SK-N-SH (cell line): ENCODE measurements at regions not wholly inside any gene's neighbourhood (a gene's known extent, or its start where the extent isn't known, plus 50 kb on each side); places are given as distances from the start of the nearest gene placed in this dataset.

Source experiments
- CTCF ChIA-PET: fragments of 300-600, 350-600 bp; formaldehyde crosslinking; extraction: SDS; loops from one replicate; lab custom pipeline; 2021; lab: Yijun Ruan, JAX
- POLR2A ChIA-PET: fragments of 350-600 bp; sonication (Branson Sonifier 250); formaldehyde crosslinking; extraction: SDS; loops from one replicate; lab custom pipeline; 2020; ENCODE audit warnings: antibody characterized with exemption, inconsistent platforms; lab: Yijun Ruan, JAX
- DNase-seq: peaks from one replicate; pipeline ENCODE4 v3.0.0; 2012
- H2AFZ ChIP-seq: fragments of 200-600 bp; sonication (generic); 2 replicates; pipeline ENCODE4 v1.8.1; 2016; ENCODE audit warnings: antibody characterized with exemption, mild to moderate bottlenecking, low read depth
- H3F3A ChIP-seq: fragments of 200-600 bp; sonication (generic); replicated peaks from 2 replicates; pipeline ENCODE3; 2016; ENCODE audit warnings: antibody characterized with exemption, mild to moderate bottlenecking; ENCODE audit not compliant: insufficient read depth
- H3K27ac ChIP-seq, 2 experiments: fragments of 200-500 bp in 1 of 2; fragments of 200-600 bp in 1 of 2; sonication (Bioruptor generic) in 1 of 2; sonication (generic), shearing (Covaris generic) in 1 of 2; 2 replicates each; pipeline versions ENCODE4 v1.5.1 to v1.6.1; 2014 to 2016; ENCODE audit warnings: low read depth in 2 of 2, inconsistent platforms in 1 of 2, low read length in 1 of 2, mild to moderate bottlenecking in 1 of 2, mixed read lengths in 1 of 2
- H3K27me3 ChIP-seq: fragments of 200-600 bp; sonication (generic), shearing (Covaris generic); 2 replicates; pipeline ENCODE4 v1.6.1; 2016; ENCODE audit warnings: mixed run types; ENCODE audit not compliant: insufficient read depth
- H3K36me3 ChIP-seq, 2 experiments: fragments of 200-500 bp in 1 of 2; fragments of 200-600 bp in 1 of 2; sonication (Bioruptor generic) in 1 of 2; sonication (generic) in 1 of 2; replicated peaks in 1 of 2; 2 replicates each; pipeline versions ENCODE3 to v1.5.1; 2014 to 2016; ENCODE audit warnings: low read length in 1 of 2, mild to moderate bottlenecking in 1 of 2; ENCODE audit not compliant: insufficient read depth in 2 of 2, control insufficient read depth in 1 of 2
- H3K4me1 ChIP-seq, 2 experiments: fragments of 200-500 bp in 1 of 2; fragments of 200-600 bp in 1 of 2; sonication (Bioruptor generic) in 1 of 2; sonication (generic), shearing (Covaris generic) in 1 of 2; 2 replicates each; pipeline versions ENCODE4 v1.5.1 to v1.6.1; 2014 to 2016; ENCODE audit warnings: low read depth in 1 of 2, low read length in 1 of 2, mixed run types in 1 of 2; ENCODE audit not compliant: insufficient read depth in 2 of 2, control insufficient read depth in 1 of 2
- H3K4me2 ChIP-seq: fragments of 200-600 bp; sonication (generic), shearing (Covaris generic); 2 replicates; pipeline ENCODE4 v1.6.1; 2017; ENCODE audit warnings: mixed run types
- H3K4me3 ChIP-seq, 2 experiments: fragments of 200-500 bp in 1 of 2; fragments of 200-600 bp in 1 of 2; sonication (Bioruptor generic) in 1 of 2; sonication (generic), shearing (Covaris generic) in 1 of 2; 2 replicates each; pipeline versions ENCODE4 v1.5.1 to v1.8.1; 2014 to 2016; ENCODE audit warnings: low read depth in 2 of 2, inconsistent platforms in 1 of 2, low read length in 1 of 2, mild to moderate bottlenecking in 1 of 2, mixed read lengths in 1 of 2, moderate library complexity in 1 of 2
- H3K79me2 ChIP-seq: fragments of 200-600 bp; sonication (generic); 2 replicates; pipeline ENCODE4 v1.8.1; 2017; ENCODE audit warnings: mild to moderate bottlenecking; ENCODE audit not compliant: insufficient read depth
- H3K9ac ChIP-seq: fragments of 200-600 bp; sonication (generic); 2 replicates; pipeline ENCODE4 v1.6.1; 2017; ENCODE audit warnings: mixed run types
- H3K9me2 ChIP-seq: fragments of 200-600 bp; sonication (generic); 2 replicates; pipeline ENCODE4 v1.6.1; 2017; ENCODE audit warnings: mixed run types
- H3K9me3 ChIP-seq: fragments of 200-600 bp; sonication (generic); 2 replicates; pipeline ENCODE4 v1.6.1; 2017; ENCODE audit warnings: mixed run types, mild to moderate bottlenecking, moderate library complexity
- H4K20me1 ChIP-seq: fragments of 200-600 bp; sonication (generic); 2 replicates; pipeline ENCODE4 v1.6.1; 2017; ENCODE audit warnings: mild to moderate bottlenecking, mixed run types; ENCODE audit not compliant: insufficient read depth
- ELF1 ChIP-seq: IDR thresholded peaks from 2 replicates; pipeline ENCODE4 v1.4.0; 2012
- FOSL2 ChIP-seq: IDR thresholded peaks from 2 replicates; pipeline ENCODE4 v1.4.0; 2012; ENCODE audit warnings: low read depth, mild to moderate bottlenecking, moderate library complexity, borderline replicate concordance
- GABPA ChIP-seq: IDR thresholded peaks from 2 replicates; pipeline ENCODE4 v1.4.0; 2012; ENCODE audit warnings: low read depth, mild to moderate bottlenecking
- JUND ChIP-seq: IDR thresholded peaks from 2 replicates; pipeline ENCODE4 v1.4.0; 2012
- MXI1 ChIP-seq: IDR thresholded peaks from 2 replicates; pipeline ENCODE4 v1.6.1; 2012; ENCODE audit warnings: mild to moderate bottlenecking, low read depth, low read length, improper control_type of control experiment
- NRF1 ChIP-seq: IDR thresholded peaks from 2 replicates; pipeline ENCODE4 v1.6.1; 2012; ENCODE audit warnings: low read depth, mild to moderate bottlenecking, low read length
- SIN3A ChIP-seq: IDR thresholded peaks from 2 replicates; pipeline ENCODE4 v1.6.1; 2012; ENCODE audit warnings: low read depth, mild to moderate bottlenecking, low read length, moderate library complexity, borderline replicate concordance
- SMC3 ChIP-seq: IDR thresholded peaks from 2 replicates; pipeline ENCODE4 v1.6.1; 2012; ENCODE audit warnings: low read depth, low read length, improper control_type of control experiment
- TAF1 ChIP-seq: IDR thresholded peaks from 2 replicates; pipeline ENCODE4 v1.6.1; 2012; ENCODE audit warnings: low read depth, mild to moderate bottlenecking, low read length, moderate library complexity, borderline replicate concordance
- TCF12 ChIP-seq: IDR thresholded peaks from 2 replicates; pipeline ENCODE4 v1.4.0; 2012
- YY1 ChIP-seq: IDR thresholded peaks from 2 replicates; pipeline ENCODE4 v1.4.0; 2012; ENCODE audit warnings: low read depth, mild to moderate bottlenecking
- WGBS: methylation state at CpG from one replicate; pipeline ENCODE4 v1.1.6; 2017; ENCODE audit warnings: low lambda C conversion rate; 5-methylcytosine and 5-hydroxymethylcytosine counted together
- TF ChIP-seq, protein P1 (sequence below): IDR thresholded peaks from 2 replicates; pipeline ENCODE4; 2012
- TF ChIP-seq, protein P2 (sequence below): fragments of 200-600 bp; sonication (generic); IDR thresholded peaks from 2 replicates; pipeline ENCODE4 v1.6.1; 2017; ENCODE audit warnings: antibody characterized with exemption, mild to moderate bottlenecking, moderate library complexity

DNA sequence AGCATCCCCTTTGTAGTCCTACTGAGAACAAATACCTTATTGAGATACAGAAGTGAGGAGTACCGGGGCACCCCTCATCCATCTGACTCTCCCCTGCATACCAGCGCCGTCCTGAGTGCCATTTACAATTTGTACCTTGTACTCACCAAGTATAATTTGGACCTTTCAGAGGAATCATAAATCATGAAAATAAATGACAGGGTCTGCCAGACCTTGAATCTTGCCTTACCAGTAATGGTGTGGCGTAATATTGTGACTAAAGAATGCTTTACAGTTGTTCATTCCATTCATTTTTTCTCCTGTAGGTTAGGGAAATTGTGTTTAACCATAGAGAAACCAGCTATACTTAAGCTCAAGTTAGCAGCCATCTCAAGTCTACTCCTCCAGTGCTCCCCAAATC, 243.7 kb upstream of the RGS6 start:
- H3K79me2 ChIP-seq: no peaks in the 10 kb centered on the region
- TF ChIP-seq TCF12 (0 out of 2 replicates have a peak, but pooled peaks have one; percentile 5), JUND (no peak)
- TF ChIP-seq, protein P1, sequence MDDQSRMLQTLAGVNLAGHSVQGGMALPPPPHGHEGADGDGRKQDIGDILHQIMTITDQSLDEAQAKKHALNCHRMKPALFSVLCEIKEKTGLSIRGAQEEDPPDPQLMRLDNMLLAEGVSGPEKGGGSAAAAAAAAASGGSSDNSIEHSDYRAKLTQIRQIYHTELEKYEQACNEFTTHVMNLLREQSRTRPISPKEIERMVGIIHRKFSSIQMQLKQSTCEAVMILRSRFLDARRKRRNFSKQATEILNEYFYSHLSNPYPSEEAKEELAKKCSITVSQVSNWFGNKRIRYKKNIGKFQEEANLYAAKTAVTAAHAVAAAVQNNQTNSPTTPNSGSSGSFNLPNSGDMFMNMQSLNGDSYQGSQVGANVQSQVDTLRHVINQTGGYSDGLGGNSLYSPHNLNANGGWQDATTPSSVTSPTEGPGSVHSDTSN: peak; percentile 38; the same call in 1 of the 2 replicates
- no peak overlapping the region for H3K9ac ChIP-seq
- no peaks in the 10 kb centered on the region for H3K9me3 ChIP-seq
- H3K4me1 ChIP-seq: peaks cover 18 to 26% of the 10 kb centered on the region in 2 experiments
- H3K9me2 ChIP-seq: no peaks in the 10 kb centered on the region
- CTCF ChIA-PET: interaction anchor here (1.5 to 1.7 kb wide), 2 partner anchors 64 to 367 kb away, joined by 3 to 6 read pairs; no protein-coding TSS in a partner anchor
- DNase-seq: no peak
- no peak overlapping the region for H2AFZ ChIP-seq
- H3K4me2 ChIP-seq: no peak overlapping the region
- no peak overlapping the region for H3K27ac ChIP-seq
- POLR2A ChIA-PET: no interaction called here
- 89% methylated on average over 4 of the region's 4 CpGs for WGBS
- no peaks in the 10 kb centered on the region for H3K27me3 ChIP-seq
- H3K4me3 ChIP-seq: no peak overlapping the region
- H3K36me3 ChIP-seq: peaks cover 3% of the 10 kb centered on the region in 2 experiments
- H4K20me1 ChIP-seq: no peaks in the 10 kb centered on the region
- H3F3A ChIP-seq: peaks cover 5% of the 10 kb centered on the region

DNA sequence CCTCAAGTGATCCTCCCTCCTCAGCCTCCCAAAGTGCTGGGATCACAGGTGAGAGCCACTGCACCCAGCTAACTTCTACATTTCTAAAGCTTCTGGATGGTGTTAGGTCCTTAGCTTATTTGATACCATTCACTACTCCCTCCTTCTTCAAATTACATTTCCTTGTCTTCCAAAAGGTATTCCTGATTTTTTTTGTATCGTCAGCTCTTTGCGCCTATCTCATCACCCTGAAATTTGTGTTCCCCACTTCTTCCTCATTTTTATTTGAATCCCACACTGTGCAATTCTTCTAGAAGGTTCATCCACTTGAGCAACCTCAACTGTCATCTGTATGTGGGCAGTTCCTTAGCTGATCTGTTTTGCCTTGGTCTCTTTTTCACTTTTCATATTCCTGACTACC, 241.8 kb upstream of the RGS6 start:
- no peak overlapping the region for H3K9ac ChIP-seq
- no peak overlapping the region for H2AFZ ChIP-seq
- H3K4me1 ChIP-seq: peaks cover 30 to 34% of the 10 kb centered on the region in 2 experiments
- H3K9me3 ChIP-seq: no peaks in the 10 kb centered on the region
- peaks cover 5% of the 10 kb centered on the region for H3F3A ChIP-seq
- H3K36me3 ChIP-seq: peaks cover 3% of the 10 kb centered on the region in 2 experiments
- POLR2A ChIA-PET: no interaction called here
- TF ChIP-seq NRF1 (no peak), GABPA (no peak), SIN3A (no peak), FOSL2 (no peak), TAF1 (no peak), YY1 (no peak), SMC3 (no peak), MXI1 (no peak), ELF1 (no peak)
- TF ChIP-seq, protein P2, sequence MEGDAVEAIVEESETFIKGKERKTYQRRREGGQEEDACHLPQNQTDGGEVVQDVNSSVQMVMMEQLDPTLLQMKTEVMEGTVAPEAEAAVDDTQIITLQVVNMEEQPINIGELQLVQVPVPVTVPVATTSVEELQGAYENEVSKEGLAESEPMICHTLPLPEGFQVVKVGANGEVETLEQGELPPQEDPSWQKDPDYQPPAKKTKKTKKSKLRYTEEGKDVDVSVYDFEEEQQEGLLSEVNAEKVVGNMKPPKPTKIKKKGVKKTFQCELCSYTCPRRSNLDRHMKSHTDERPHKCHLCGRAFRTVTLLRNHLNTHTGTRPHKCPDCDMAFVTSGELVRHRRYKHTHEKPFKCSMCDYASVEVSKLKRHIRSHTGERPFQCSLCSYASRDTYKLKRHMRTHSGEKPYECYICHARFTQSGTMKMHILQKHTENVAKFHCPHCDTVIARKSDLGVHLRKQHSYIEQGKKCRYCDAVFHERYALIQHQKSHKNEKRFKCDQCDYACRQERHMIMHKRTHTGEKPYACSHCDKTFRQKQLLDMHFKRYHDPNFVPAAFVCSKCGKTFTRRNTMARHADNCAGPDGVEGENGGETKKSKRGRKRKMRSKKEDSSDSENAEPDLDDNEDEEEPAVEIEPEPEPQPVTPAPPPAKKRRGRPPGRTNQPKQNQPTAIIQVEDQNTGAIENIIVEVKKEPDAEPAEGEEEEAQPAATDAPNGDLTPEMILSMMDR: no peak
- H3K4me3 ChIP-seq: no peak overlapping the region
- no peak overlapping the region for H3K4me2 ChIP-seq
- no peaks in the 10 kb centered on the region for H3K79me2 ChIP-seq
- no peak for DNase-seq
- no peaks in the 10 kb centered on the region for H4K20me1 ChIP-seq
- CTCF ChIA-PET: interaction anchor here (0.7 to 1.7 kb wide), 2 partner anchors 10 to 62 kb away, joined by 3 to 6 read pairs; no protein-coding TSS in a partner anchor
- 94% methylated on average over 2 of the region's 2 CpGs for WGBS
- H3K9me2 ChIP-seq: no peaks in the 10 kb centered on the region
- H3K27me3 ChIP-seq: no peaks in the 10 kb centered on the region
- no peak overlapping the region for H3K27ac ChIP-seq
